ENCODE measurements at regions not wholly inside any gene's neighbourhood (a gene's known extent, or its start where the extent isn't known, plus 50 kb on each side); places are given as distances from the start of the nearest gene placed in this dataset.

DNA sequence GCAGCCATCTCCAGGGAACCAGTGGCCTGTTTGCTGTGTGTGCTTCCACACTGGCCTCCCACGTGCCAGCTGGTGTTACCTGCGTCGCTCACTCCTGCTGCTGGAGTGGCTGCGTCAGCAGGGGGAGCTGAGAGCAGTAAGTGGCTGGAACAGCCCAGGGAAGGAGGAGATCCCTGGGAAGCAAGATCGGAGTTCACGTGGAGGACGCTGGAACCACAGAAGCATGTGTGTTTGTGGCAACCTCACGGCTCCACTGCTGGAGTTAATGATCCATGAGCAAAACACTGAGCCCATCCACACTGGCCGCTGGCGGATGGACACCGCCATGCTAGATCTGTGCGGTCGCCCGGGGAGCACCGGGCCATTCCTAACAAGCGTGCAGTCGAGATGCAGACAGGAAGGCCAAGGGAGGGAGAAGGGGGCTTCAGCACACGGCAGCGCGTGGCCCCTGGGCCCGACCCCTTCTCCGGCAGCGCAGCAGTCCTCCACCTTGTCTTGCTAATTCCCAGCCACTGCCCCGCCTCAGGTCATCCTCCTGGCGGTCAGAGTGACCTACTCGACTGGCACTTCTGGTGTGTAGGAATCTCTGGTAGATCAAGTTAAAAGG, 68.5 kb upstream of the EEPD1 start:
- 80 to 83% (median 82%) methylated on average over 7 to 26 of the region's 26 CpGs for WGBS, 4 donors
- no peaks in the 10 kb centered on the region for H3K9me3 ChIP-seq (replicated peaks in 1 of 3)
- DNase-seq: peak in 5 of 7 donors; percentile 26 to 66 (median 43)
- intact Hi-C loops (cut with DNase I): no loop called here
- no peak overlapping the region for H3K27ac ChIP-seq
- no peaks in the 10 kb centered on the region for H3K36me3 ChIP-seq (replicated peaks in 1 of 2)
- no peak overlapping the region for H3K4me3 ChIP-seq
- no peaks in the 10 kb centered on the region for H3K4me1 ChIP-seq (replicated peaks in 1 of 2)
- no peak for TF ChIP-seq POLR2A (IDR thresholded peaks at IDR 0.05)
- TF ChIP-seq, protein P1, sequence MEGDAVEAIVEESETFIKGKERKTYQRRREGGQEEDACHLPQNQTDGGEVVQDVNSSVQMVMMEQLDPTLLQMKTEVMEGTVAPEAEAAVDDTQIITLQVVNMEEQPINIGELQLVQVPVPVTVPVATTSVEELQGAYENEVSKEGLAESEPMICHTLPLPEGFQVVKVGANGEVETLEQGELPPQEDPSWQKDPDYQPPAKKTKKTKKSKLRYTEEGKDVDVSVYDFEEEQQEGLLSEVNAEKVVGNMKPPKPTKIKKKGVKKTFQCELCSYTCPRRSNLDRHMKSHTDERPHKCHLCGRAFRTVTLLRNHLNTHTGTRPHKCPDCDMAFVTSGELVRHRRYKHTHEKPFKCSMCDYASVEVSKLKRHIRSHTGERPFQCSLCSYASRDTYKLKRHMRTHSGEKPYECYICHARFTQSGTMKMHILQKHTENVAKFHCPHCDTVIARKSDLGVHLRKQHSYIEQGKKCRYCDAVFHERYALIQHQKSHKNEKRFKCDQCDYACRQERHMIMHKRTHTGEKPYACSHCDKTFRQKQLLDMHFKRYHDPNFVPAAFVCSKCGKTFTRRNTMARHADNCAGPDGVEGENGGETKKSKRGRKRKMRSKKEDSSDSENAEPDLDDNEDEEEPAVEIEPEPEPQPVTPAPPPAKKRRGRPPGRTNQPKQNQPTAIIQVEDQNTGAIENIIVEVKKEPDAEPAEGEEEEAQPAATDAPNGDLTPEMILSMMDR (IDR thresholded peaks at IDR 0.05): peak in 4 of 6 experiments; percentile 6 to 36 (median 20)
- H3K27me3 ChIP-seq: no peaks in the 10 kb centered on the region

DNA sequence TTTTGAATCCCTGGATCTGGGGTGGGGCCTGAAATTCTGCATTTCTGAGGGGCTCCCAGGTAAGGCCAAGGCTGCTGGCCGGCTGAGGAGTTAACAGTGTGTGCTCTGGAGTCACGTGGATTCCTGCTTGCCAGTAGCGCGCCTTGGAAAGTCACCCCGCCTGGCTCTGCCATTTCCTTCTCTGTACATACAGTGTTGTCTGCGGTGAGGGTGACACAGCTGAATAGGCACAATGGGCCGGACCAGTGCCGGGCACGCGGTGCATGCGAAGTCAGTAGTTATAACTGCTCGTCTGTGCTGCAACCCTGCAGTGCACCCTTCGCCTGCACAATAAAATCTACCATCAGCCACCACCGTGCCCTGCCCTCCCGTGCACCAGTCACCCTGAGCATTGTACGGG, 68.0 kb upstream of the EEPD1 start:
- TF ChIP-seq POLR2A (IDR thresholded peaks at IDR 0.05): no peak
- TF ChIP-seq, protein P1 (IDR thresholded peaks at IDR 0.05): no peak
- Histone ChIP-seq H3K27ac (no peak overlapping the region), H3K4me3 (no peak overlapping the region), H3K36me3 (replicated peaks in 1 of 2) (no peaks in the 10 kb centered on the region), H3K4me1 (replicated peaks in 1 of 2) (no peaks in the 10 kb centered on the region), H3K9me3 (replicated peaks in 1 of 3) (no peaks in the 10 kb centered on the region), H3K27me3 (no peaks in the 10 kb centered on the region)
- DNase-seq: no peak
- whole genome bisulfite sequencing, 4 donors: 93 to 97% (median 95%) methylated on average over 10 to 16 of the region's 16 CpGs
- intact Hi-C loops (cut with DNase I): no loop called here

DNA sequence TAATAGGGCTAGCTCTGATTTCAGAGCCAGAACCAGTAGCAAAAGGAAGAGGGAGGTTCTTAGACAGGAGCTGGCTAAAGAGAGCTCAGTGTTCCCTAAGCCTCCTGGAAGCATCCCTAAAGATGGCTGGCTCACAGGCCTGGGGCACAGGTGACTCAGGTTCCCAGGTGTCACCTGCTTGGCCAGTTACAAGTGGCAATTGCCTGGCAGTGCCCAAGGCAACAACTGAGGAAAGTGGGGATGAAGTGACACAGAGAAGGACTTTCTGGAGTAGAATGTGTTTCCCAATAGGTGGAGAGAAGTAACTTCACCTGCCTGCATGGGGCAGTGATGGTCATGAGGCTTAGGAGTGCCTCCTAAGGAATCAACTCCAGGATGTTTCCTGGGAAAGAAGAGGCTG, 66.5 kb upstream of the EEPD1 start:
- H3K9me3 ChIP-seq (replicated peaks in 1 of 3): no peaks in the 10 kb centered on the region
- H3K27me3 ChIP-seq: no peaks in the 10 kb centered on the region
- H3K27ac ChIP-seq: no peak overlapping the region
- no peak for DNase-seq
- no peaks in the 10 kb centered on the region for H3K4me1 ChIP-seq (replicated peaks in 1 of 2)
- intact Hi-C loops (cut with DNase I): no loop called here
- H3K36me3 ChIP-seq (replicated peaks in 1 of 2): no peaks in the 10 kb centered on the region
- TF ChIP-seq, protein P1 (IDR thresholded peaks at IDR 0.05): no peak
- no peak for TF ChIP-seq POLR2A (IDR thresholded peaks at IDR 0.05)
- no peak overlapping the region for H3K4me3 ChIP-seq

DNA sequence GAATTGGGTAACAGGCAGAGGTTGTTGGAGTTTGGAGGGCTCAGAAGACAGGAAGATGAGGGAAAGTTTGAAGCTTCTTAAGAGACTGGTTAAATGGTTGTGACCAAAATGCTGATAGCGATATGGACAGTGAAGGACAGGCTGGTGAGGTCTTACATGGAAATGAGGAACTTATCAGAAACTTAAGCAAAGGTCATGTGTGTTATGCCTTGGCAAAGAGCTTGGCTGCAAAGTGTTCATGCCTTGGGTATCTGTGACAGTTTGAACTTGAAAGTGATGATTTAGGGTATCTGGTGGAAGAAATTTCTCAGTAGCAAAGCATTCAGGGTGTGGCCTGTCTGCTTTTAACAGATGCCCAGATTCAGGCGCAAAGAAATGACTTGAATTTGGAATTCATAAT, 64.5 kb upstream of the EEPD1 start:
- intact Hi-C loops (cut with DNase I): no loop called here
- TF ChIP-seq, protein P1 (IDR thresholded peaks at IDR 0.05): no peak
- no peak for TF ChIP-seq POLR2A (IDR thresholded peaks at IDR 0.05)
- Histone ChIP-seq H3K4me3 (no peak overlapping the region), H3K9me3 (replicated peaks in 1 of 3) (no peaks in the 10 kb centered on the region), H3K36me3 (replicated peaks in 1 of 2) (no peaks in the 10 kb centered on the region), H3K27me3 (no peaks in the 10 kb centered on the region), H3K4me1 (replicated peaks in 1 of 2) (peaks cover 7 to 9% of the 10 kb centered on the region in 2 donors), H3K27ac (no peak overlapping the region)
- 80 to 90% (median 86%) methylated on average over 2 of the region's 2 CpGs for WGBS, 4 donors
- DNase-seq: no peak

Measured in adrenal gland (tissue), 9 donors.